ENCODE measurements at regions not wholly inside any gene's neighbourhood (a gene's known extent, or its start where the extent isn't known, plus 50 kb on each side); places are given as distances from the start of the nearest gene placed in this dataset.
"Not testable (repeated sequence)": the region's sequence is repeated elsewhere in the genome, so short reads cannot be mapped to it uniquely, and the experiment has no call there.

GRCh38 chr13:21883713-21884112 lies 212.8 kb downstream of the FGF9 start:
- no peak for DNase-seq

- no peak for DNase-seq
Observed at GRCh38 chr13:21884299-21884909, 213.5 kb downstream of the FGF9 start.

GRCh38 chr13:21884965-21885567 lies 214.2 kb downstream of the FGF9 start:
- DNase-seq = no peak

GRCh38 chr13:21885714-21886224 lies 214.9 kb downstream of the FGF9 start:
- DNase-seq = no peak

- DNase-seq = no peak
Observed at GRCh38 chr13:21889651-21890050, 218.8 kb downstream of the FGF9 start.

GRCh38 chr13:21890220-21890619 lies 219.3 kb downstream of the FGF9 start:
- not testable (repeated sequence) for DNase-seq

GRCh38 chr13:21894091-21894490 lies 223.2 kb downstream of the FGF9 start:
- DNase-seq = no peak

- DNase-seq = no peak
Observed at GRCh38 chr13:21894703-21895699, 224.1 kb downstream of the FGF9 start.

- no peak for DNase-seq
Observed at GRCh38 chr13:21895779-21896178, 224.9 kb downstream of the FGF9 start.

- DNase-seq = no peak
Observed at GRCh38 chr13:21897161-21897560, 226.3 kb downstream of the FGF9 start.

GRCh38 chr13:21898459-21898858 lies 227.6 kb downstream of the FGF9 start:
- DNase-seq = no peak

- no peak for DNase-seq
Observed at GRCh38 chr13:21898945-21899344, 228.1 kb downstream of the FGF9 start.

GRCh38 chr13:21901336-21901735 lies 230.5 kb downstream of the FGF9 start:
- no peak for DNase-seq

- no peak for DNase-seq
Observed at GRCh38 chr13:21901811-21902708, 231.2 kb downstream of the FGF9 start.

- DNase-seq = no peak
Observed at GRCh38 chr13:21902709-21903098, 231.8 kb downstream of the FGF9 start.

- no peak for DNase-seq
Observed at GRCh38 chr13:21905486-21905885, 234.6 kb downstream of the FGF9 start.

- DNase-seq = no peak
Observed at GRCh38 chr13:21909331-21909730, 238.5 kb downstream of the FGF9 start.

- no peak for DNase-seq
Observed at GRCh38 chr13:21910546-21910945, 239.7 kb downstream of the FGF9 start.

- no peak for DNase-seq
Observed at GRCh38 chr13:21911646-21912298, 240.9 kb downstream of the FGF9 start.

GRCh38 chr13:21913010-21913409 lies 242.1 kb downstream of the FGF9 start:
- DNase-seq = no peak

GRCh38 chr13:21917086-21918015 lies 246.5 kb downstream of the FGF9 start:
- DNase-seq = no peak
